NT2/D1 (cell line): ENCODE measurements at regions not wholly inside any gene's neighbourhood (a gene's known extent, or its start where the extent isn't known, plus 50 kb on each side); places are given as distances from the start of the nearest gene placed in this dataset.
"Not testable (repeated sequence)": the region's sequence is repeated elsewhere in the genome, so short reads cannot be mapped to it uniquely, and the experiment has no call there.

ENCODE experiments used
- SUZ12 ChIP-seq: IDR thresholded peaks from 2 replicates; pipeline ENCODE4 v1.6.1; 2011; ENCODE audit not compliant: insufficient read length, insufficient read depth; ENCODE audit errors: extremely low read depth
- YY1 ChIP-seq: IDR thresholded peaks from 2 replicates; pipeline ENCODE4 v1.6.1; 2011; ENCODE audit not compliant: insufficient read length, insufficient read depth
- ZNF274 ChIP-seq: IDR thresholded peaks from 2 replicates; pipeline ENCODE4 v1.6.1; 2011; ENCODE audit warnings: mild to moderate bottlenecking, low read depth, low read length

DNA sequence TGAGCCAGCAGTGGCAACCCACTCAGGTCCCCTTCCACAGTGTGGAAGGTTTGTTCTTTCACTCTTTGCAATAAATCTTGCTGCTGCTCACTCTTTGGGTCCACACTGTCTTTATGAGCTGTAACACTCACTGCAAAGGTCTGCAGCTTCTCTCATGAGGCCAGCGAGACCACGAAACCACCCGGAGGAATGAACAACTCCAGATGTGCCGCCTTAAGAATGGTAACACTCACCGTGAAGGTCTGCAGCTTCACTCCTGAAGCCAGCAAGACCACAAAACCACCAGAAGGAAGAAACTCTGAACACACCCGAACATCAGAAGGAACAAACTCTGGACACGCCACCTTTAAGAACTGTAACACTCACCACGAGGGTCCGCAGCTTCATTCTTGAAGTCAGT is 174.9 kb downstream of the ADAM29 start:
- not testable (repeated sequence) for TF ChIP-seq SUZ12, YY1, ZNF274
